Naive B cell (primary cell): ENCODE measurements at regions not wholly inside any gene's neighbourhood (a gene's known extent, or its start where the extent isn't known, plus 50 kb on each side); places are given as distances from the start of the nearest gene placed in this dataset.
"Not testable (repeated sequence)": the region's sequence is repeated elsewhere in the genome, so short reads cannot be mapped to it uniquely, and the experiment has no call there.

Source experiments
- ATAC-seq, 2 donors: fragments of 150-1000 bp; cut with Tn5 transposase; 2 replicates each; pipeline ENCODE4 v1.10.0; 2021; ENCODE audit warnings: low read depth in 2 of 2, mild to moderate bottlenecking in 2 of 2, moderate library complexity in 2 of 2
- DNase-seq: peaks from one replicate; pipeline ENCODE4 v3.0.0; 2022
- H3K27ac Mint-ChIP-seq, 6 donors: one replicate each; pipeline ENCODE4 v1.8.0; 2020 to 2022; ENCODE audit warnings: mild to moderate bottlenecking in 6 of 6, mixed read lengths in 6 of 6, moderate library complexity in 5 of 6, inconsistent platforms in 2 of 6
- H3K27me3 Mint-ChIP-seq, 3 donors: one replicate each; pipeline ENCODE4 v1.8.0; 2021 to 2022; ENCODE audit warnings: mixed read lengths in 3 of 3, mild to moderate bottlenecking in 1 of 3
- H3K36me3 Mint-ChIP-seq, 2 donors: one replicate each; pipeline ENCODE4 v1.8.0; 2020 to 2022; ENCODE audit warnings: mixed read lengths in 2 of 2, inconsistent platforms in 1 of 2, mild to moderate bottlenecking in 1 of 2
- H3K4me1 Mint-ChIP-seq, 3 donors: one replicate each; pipeline ENCODE4 v1.8.0; 2020 to 2022; ENCODE audit warnings: mixed read lengths in 3 of 3, inconsistent platforms in 1 of 3, mild to moderate bottlenecking in 1 of 3, moderate library complexity in 1 of 3
- H3K4me3 Mint-ChIP-seq, 8 donors: one replicate each; pipeline ENCODE4 v1.8.0; 2020 to 2022; ENCODE audit warnings: mild to moderate bottlenecking in 8 of 8, mixed read lengths in 8 of 8, moderate library complexity in 8 of 8, inconsistent platforms in 2 of 8
- H3K9me3 Mint-ChIP-seq, 7 donors: one replicate each; pipeline ENCODE4 v1.8.0; 2020 to 2022; ENCODE audit warnings: mixed read lengths in 7 of 7, mild to moderate bottlenecking in 5 of 7, inconsistent platforms in 2 of 7, moderate library complexity in 1 of 7

DNA sequence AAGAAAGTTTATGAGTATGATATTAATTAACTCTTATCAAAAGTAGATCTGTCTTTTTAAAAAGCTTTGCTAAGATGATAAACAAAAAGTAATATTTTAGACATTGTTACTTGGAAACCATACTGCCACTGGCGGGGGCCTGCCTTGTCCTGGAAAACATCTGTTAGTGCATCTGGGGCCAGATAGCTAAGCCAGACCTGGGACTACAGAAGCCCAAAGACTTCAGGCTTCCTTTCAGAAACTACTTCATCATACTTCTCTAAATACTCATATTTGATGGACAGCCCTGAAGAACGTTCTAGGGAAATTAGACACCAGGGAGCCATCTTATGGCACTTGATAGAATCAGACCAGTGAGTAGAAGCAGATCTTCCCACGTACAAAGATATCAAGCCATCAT, 795.4 kb upstream of the SEMA6D start:
- peaks cover 0 to 9% (median 5%) of the 10 kb centered on the region in 7 donors for H3K9me3 Mint-ChIP-seq
- no peaks in the 10 kb centered on the region for H3K27me3 Mint-ChIP-seq
- no peaks in the 10 kb centered on the region for H3K4me1 Mint-ChIP-seq
- ATAC-seq, result no peak
- H3K27ac Mint-ChIP-seq, result no peak overlapping the region
- no peak for DNase-seq
- H3K36me3 Mint-ChIP-seq, result no peaks in the 10 kb centered on the region
- H3K4me3 Mint-ChIP-seq, result no peak overlapping the region

DNA sequence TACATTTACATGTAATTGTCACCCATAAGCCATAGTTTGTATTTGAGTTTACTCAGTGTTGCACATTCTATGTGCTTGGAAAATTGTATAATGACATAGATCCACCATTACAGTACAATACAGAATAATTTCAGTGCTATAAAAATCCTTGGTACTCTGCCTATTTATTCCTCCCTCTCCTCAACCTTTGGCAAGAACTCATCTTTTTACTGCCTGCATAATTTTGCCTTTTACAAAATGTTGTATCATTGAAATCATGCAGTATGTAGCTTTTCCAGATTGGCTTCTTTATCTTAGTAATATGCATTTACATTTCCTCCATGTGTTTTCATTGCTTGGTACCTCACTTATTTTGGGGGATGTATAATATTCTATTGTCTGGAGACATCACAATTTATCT, 786.9 kb upstream of the SEMA6D start:
- ATAC-seq (no peak), DNase-seq (no peak)
- no peaks in the 10 kb centered on the region for H3K4me1 Mint-ChIP-seq
- H3K36me3 Mint-ChIP-seq, result no peaks in the 10 kb centered on the region
- no peak overlapping the region for H3K27ac Mint-ChIP-seq
- H3K4me3 Mint-ChIP-seq, result no peak overlapping the region
- peaks cover 0 to 5% (median 0%) of the 10 kb centered on the region in 7 donors for H3K9me3 Mint-ChIP-seq
- no peaks in the 10 kb centered on the region for H3K27me3 Mint-ChIP-seq

DNA sequence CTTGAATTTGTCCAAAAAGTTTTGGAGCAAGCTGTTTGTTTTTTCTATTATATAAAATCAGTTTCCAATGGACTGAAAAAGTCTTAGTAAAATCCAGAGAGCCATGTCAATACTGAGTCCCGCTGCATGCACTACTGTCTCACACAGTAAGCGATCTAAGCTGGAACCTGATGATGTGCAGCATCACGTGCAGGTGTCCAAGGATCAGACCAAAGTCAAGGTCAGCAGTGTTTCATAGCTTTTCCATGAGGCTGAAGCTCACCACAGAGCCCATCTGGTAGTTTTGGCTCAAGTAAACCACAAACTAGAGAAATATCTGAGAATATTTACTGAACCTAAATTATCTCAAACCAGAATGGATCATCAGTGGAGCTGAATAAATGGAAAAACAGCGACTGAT, 784.0 kb upstream of the SEMA6D start:
- Mint-ChIP-seq H3K36me3 (no peaks in the 10 kb centered on the region), H3K4me1 (no peaks in the 10 kb centered on the region), H3K27ac (no peak overlapping the region), H3K4me3 (no peak overlapping the region), H3K27me3 (no peaks in the 10 kb centered on the region), H3K9me3 (peaks cover 0 to 5% (median 2%) of the 10 kb centered on the region in 7 donors)
- DNase-seq (no peak), ATAC-seq (no peak)

DNA sequence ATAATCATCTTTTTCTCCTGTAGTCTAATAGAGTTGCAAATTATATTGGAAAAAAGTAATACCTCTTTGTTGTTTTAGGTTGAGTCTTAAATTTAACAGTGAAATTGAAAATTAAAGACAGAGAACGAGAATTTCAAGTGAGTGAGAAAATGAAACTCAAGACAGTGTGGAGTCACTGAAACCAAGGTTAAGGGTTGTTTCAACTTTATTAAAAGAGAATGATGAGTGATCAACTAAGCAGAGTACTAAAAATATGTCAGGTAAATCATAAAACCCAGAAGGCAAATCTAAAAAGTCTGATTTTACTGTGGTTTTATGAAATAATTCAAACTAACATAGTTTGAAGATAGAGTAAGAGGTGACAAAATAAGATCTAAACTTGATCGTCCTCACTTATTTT, 782.5 kb upstream of the SEMA6D start:
- no peak for ATAC-seq
- Mint-ChIP-seq H3K4me1 (no peaks in the 10 kb centered on the region), H3K27ac (no peak overlapping the region), H3K9me3 (peaks cover 0 to 5% (median 3%) of the 10 kb centered on the region in 7 donors), H3K27me3 (no peaks in the 10 kb centered on the region), H3K36me3 (no peaks in the 10 kb centered on the region), H3K4me3 (no peak overlapping the region)
- DNase-seq, result no peak

DNA sequence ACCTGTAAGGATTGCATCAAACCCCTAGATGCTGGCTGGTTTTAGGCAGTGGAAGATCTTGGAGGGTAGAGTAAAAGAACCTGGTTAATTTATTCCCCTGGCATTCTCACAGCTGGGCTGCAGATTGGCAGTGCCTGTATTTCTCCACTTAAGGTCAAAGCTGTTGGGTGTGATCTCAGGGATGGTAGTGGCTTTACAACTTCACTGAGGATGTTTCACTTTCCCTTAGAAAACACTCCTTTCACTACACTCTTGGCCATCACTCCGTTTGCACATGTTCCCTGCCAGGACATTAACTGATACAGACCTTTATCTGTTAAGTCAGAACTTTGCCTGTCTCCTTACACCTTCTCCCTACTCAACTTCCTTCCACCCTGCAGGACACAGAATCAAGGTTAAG, 779.1 kb upstream of the SEMA6D start:
- no peaks in the 10 kb centered on the region for H3K27me3 Mint-ChIP-seq
- no peak overlapping the region for H3K27ac Mint-ChIP-seq
- no peaks in the 10 kb centered on the region for H3K4me1 Mint-ChIP-seq
- DNase-seq (no peak), ATAC-seq (no peak)
- no peaks in the 10 kb centered on the region for H3K36me3 Mint-ChIP-seq
- no peak overlapping the region for H3K4me3 Mint-ChIP-seq
- H3K9me3 Mint-ChIP-seq, result peaks cover 0 to 8% (median 2%) of the 10 kb centered on the region in 7 donors

DNA sequence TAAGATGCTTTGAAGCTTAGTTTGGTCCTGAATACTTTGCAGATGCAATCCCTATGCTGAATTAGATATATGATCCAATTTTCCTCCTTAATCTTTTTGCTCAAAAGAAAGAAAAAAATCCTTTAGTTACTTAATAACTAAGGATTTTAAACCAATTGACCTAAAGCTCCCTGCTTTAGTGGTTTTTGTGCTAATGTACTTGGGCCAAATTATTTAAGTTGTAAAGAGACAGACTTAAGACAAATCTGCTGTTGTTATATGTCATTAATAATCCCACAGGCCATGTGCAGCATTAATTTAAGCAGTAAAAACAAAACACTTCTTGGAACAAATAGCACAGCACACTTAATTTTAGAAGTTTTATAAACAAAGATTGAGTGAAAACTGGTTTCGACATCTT, 776.1 kb upstream of the SEMA6D start:
- ATAC-seq, result no peak
- no peak for DNase-seq
- Mint-ChIP-seq H3K27ac (no peak overlapping the region), H3K4me3 (no peak overlapping the region), H3K4me1 (no peaks in the 10 kb centered on the region), H3K27me3 (no peaks in the 10 kb centered on the region), H3K36me3 (no peaks in the 10 kb centered on the region), H3K9me3 (peaks cover 0 to 8% (median 2%) of the 10 kb centered on the region in 7 donors)

DNA sequence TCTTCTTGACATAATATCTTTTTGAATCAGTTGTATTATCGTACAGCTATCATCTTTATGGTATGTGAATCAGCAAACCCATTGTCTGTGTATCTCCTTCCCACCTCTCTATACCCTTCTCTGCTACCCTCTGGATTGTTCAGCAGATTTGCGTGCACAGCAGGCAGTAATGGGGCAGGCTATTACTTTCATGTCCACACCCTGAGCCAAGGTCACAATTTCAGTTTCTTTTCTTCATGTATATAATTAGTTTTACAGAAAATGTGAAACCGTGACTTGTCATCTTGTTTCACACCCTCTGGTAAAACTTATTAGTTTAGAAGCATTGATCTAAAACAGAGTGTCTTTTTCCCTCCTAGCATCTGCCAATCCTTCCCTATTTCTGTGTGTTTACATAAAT, 770.4 kb upstream of the SEMA6D start:
- Mint-ChIP-seq H3K27ac (no peak overlapping the region), H3K4me3 (no peak overlapping the region), H3K9me3 (peaks cover 2 to 29% (median 18%) of the 10 kb centered on the region in 7 donors), H3K4me1 (no peaks in the 10 kb centered on the region), H3K36me3 (no peaks in the 10 kb centered on the region), H3K27me3 (no peaks in the 10 kb centered on the region)
- ATAC-seq (no peak), DNase-seq (no peak)

DNA sequence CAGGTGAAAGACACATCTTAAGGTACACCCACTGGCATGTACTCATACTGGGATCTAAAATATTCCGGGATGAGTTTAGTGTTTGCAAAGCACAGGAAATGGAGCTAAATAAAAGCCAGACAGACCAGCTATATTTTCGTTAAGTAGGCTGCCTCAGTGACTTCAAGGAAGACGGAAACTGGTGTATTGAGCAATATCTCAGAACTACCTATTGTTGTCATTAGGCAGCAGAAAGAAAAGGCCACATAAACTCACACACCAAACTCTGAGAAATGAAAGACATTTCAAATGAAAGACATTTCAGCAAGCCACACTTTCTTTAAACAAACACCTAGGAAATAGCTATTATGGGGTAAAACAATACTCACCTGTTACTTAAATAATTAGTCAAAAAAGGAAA, 761.7 kb upstream of the SEMA6D start:
- ATAC-seq (no peak), DNase-seq (no peak)
- H3K4me3 Mint-ChIP-seq, result no peak overlapping the region
- H3K27ac Mint-ChIP-seq, result no peak overlapping the region
- H3K4me1 Mint-ChIP-seq, result no peaks in the 10 kb centered on the region
- peaks cover 1 to 8% (median 5%) of the 10 kb centered on the region in 7 donors for H3K9me3 Mint-ChIP-seq
- H3K27me3 Mint-ChIP-seq, result no peaks in the 10 kb centered on the region
- H3K36me3 Mint-ChIP-seq, result no peaks in the 10 kb centered on the region

DNA sequence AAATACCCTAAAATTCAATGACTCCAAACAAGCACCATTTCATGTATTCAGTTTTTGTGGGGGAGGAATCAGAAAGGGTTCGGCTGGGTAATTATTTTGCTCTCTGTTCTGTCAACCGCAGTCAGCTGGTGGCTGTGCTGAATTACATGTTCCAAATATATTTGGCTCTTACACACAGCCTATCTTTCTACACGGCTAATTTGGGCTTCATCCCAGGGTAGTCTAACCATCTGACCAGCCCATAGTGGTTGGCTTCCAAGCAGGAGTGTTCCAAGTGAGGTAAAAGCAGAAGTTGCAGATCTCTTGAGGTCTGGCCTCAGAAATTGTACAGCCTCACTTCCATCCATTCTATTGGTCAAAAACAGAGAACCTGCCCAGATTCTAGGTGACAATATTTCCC, 760.8 kb upstream of the SEMA6D start:
- H3K27ac Mint-ChIP-seq, result no peak overlapping the region
- peaks cover 0 to 7% (median 2%) of the 10 kb centered on the region in 7 donors for H3K9me3 Mint-ChIP-seq
- no peak for ATAC-seq
- DNase-seq, result no peak
- no peaks in the 10 kb centered on the region for H3K4me1 Mint-ChIP-seq
- H3K4me3 Mint-ChIP-seq, result no peak overlapping the region
- H3K27me3 Mint-ChIP-seq, result no peaks in the 10 kb centered on the region
- no peaks in the 10 kb centered on the region for H3K36me3 Mint-ChIP-seq

DNA sequence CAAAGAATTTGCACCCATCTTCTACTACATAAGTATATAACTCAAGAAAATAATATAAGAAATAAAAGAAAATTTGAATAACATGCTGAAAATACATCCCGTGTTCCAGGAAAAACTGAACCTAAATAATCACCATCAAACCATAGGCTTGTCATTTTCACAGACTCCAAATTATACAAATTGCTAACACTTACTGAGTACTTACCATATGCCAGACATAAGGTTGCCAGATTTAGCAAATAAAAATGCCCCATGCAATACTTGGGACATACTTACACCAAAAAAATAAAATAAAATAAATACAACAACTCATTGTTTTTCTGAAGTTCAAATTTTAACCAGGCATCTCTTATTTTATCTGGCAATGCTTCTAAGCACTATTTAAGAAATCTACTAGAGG, 760.4 kb upstream of the SEMA6D start:
- H3K4me3 Mint-ChIP-seq, result no peak overlapping the region
- no peaks in the 10 kb centered on the region for H3K27me3 Mint-ChIP-seq
- DNase-seq (no peak), ATAC-seq (no peak)
- H3K9me3 Mint-ChIP-seq, result peaks cover 0 to 5% (median 1%) of the 10 kb centered on the region in 7 donors
- H3K27ac Mint-ChIP-seq, result no peak overlapping the region
- no peaks in the 10 kb centered on the region for H3K36me3 Mint-ChIP-seq
- no peaks in the 10 kb centered on the region for H3K4me1 Mint-ChIP-seq

DNA sequence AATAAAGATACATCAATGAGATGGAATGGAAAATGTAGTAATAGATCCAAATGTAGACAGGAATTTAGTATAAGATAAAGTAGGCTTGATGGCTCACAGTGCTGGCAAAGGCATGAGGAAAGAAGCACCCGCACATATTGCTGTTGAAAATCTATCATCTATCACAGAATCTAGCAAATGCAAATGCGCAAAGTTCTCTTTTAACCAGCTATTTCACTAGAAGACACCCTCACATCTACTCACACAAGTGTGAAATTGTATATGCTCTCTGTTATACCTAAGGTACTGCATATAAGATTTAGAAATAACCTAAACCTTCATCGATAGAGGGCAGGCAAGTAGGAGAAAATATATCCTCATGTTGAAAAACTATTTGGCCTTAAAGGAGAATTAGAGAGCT, 756.7 kb upstream of the SEMA6D start:
- Mint-ChIP-seq H3K36me3 (no peaks in the 10 kb centered on the region), H3K4me1 (no peaks in the 10 kb centered on the region), H3K4me3 (no peak overlapping the region), H3K9me3 (peaks cover 0 to 18% (median 3%) of the 10 kb centered on the region in 7 donors), H3K27ac (no peak overlapping the region), H3K27me3 (no peaks in the 10 kb centered on the region)
- no peak for DNase-seq
- ATAC-seq, result no peak

DNA sequence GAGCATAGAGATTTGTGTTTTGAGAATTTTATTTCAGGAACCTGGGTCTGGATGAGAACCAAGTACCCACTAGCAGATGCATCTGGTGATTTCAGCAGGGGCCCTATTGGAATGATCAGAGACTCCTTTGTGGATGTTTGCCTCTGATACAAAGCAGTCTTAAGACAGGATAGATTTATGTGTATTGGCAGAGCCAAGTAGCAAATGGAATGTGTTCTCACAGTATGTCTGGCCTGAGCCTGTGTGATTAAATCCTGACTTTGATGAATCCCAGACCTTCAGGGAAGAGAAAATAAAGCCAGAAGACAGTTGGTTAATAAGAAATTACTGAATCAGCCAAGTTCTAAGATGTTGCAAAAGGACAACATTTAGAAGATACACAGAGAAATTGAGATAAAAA, 755.5 kb upstream of the SEMA6D start:
- H3K9me3 Mint-ChIP-seq, result peaks cover 0 to 18% (median 4%) of the 10 kb centered on the region in 7 donors
- no peaks in the 10 kb centered on the region for H3K4me1 Mint-ChIP-seq
- no peak for ATAC-seq
- no peak overlapping the region for H3K4me3 Mint-ChIP-seq
- no peaks in the 10 kb centered on the region for H3K36me3 Mint-ChIP-seq
- DNase-seq, result no peak
- no peaks in the 10 kb centered on the region for H3K27me3 Mint-ChIP-seq
- H3K27ac Mint-ChIP-seq, result no peak overlapping the region

DNA sequence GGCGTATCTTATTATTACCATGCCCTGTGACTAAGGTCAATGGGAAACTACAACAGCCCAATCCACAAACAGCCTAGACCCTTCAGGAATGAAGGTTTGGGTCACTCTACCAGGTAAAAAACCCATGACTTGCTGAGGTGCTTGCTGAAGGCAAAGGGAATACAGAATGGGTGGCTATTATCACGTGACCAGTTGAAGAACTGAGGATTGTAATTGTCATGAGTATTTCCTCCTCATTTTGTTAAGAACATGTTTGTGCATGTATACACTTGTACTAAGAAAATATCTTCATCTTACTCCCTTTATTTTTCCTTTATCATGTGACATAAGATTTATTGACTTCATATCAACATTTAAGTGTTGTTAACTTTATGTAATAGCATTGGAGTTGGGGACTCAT, 729.2 kb upstream of the SEMA6D start:
- peaks cover 0 to 38% (median 12%) of the 10 kb centered on the region in 7 donors for H3K9me3 Mint-ChIP-seq

DNA sequence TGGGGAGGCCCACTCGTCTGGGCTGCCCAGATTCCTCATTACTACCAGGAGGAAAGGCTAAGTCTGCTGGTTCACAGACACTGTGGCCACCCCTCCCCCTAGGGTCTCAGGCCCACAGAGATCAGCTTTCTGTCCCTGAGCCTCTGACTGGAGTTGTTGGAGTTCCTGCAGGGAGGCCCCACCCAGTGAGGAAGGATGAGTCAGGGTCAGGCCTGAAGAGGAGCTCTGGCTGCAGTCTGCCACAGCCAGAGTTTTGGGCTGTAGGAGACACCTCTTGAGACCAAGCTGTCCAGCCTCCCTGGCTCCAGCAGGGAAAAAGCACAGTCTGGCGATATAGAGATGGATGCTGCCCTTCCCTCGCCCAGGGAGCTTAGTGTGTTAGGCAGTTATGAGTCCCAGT, 720.9 kb upstream of the SEMA6D start:
- Mint-ChIP-seq H3K27ac (no peak overlapping the region), H3K9me3 (peaks cover 7 to 55% (median 21%) of the 10 kb centered on the region in 7 donors), H3K4me3 (no peak overlapping the region), H3K27me3 (no peaks in the 10 kb centered on the region), H3K36me3 (no peaks in the 10 kb centered on the region), H3K4me1 (no peaks in the 10 kb centered on the region)
- no peak for ATAC-seq
- DNase-seq, result no peak

More for the DNA sequence above, 729.2 kb upstream of the SEMA6D start:
- ATAC-seq, H3K27ac Mint-ChIP-seq, H3K36me3 Mint-ChIP-seq, H3K4me3 Mint-ChIP-seq, H3K27me3 Mint-ChIP-seq, DNase-seq, H3K4me1 Mint-ChIP-seq: not testable (repeated sequence)

DNA sequence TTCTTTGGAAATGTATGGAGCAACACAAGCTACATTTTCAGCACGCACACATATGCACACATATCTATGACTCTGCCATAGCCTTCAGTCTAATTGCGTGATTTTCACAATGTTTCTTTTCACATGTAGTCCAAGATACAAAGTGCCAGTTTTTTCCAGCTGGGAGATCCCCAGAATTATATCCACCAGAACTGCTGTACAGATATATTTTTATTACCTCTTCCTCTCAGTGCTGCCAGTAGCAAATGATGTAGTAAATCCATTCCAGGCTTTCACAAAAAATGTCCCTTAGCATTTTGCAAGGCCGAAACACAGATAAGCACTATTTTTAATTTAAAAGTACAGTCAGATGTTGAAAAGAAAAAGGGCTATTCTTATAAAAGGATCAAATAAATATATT, 719.8 kb upstream of the SEMA6D start:
- no peaks in the 10 kb centered on the region for H3K27me3 Mint-ChIP-seq
- H3K36me3 Mint-ChIP-seq, result no peaks in the 10 kb centered on the region
- H3K9me3 Mint-ChIP-seq, result peaks cover 7 to 50% (median 20%) of the 10 kb centered on the region in 7 donors
- DNase-seq, result no peak
- no peak overlapping the region for H3K4me3 Mint-ChIP-seq
- H3K27ac Mint-ChIP-seq, result no peak overlapping the region
- no peaks in the 10 kb centered on the region for H3K4me1 Mint-ChIP-seq
- ATAC-seq, result no peak
